Fibroblast of the aortic adventitia (primary cell): ENCODE measurements at regions not wholly inside any gene's neighbourhood (a gene's known extent, or its start where the extent isn't known, plus 50 kb on each side); places are given as distances from the start of the nearest gene placed in this dataset.
A peak's percentile ranks its signal among the peaks of the same experiment; 100 is the strongest.

Experiments
- DNase-seq: peaks from one replicate; pipeline ENCODE4 v3.0.0-alpha.2; 2010; ENCODE audit warnings: low read depth
- H3K4me3 ChIP-seq: 2 replicates; pipeline ENCODE4 v1.5.1; 2011; ENCODE audit warnings: low read depth, mild to moderate bottlenecking, control low read depth, low read length, moderate library complexity
- CTCF ChIP-seq: IDR thresholded peaks from 2 replicates; pipeline ENCODE4 v1.5.1; 2011; ENCODE audit warnings: mild to moderate bottlenecking, low read length, control low read depth, inconsistent platforms; ENCODE audit not compliant: insufficient read depth

- no peak overlapping the region for H3K4me3 ChIP-seq
- peak; percentile 56 for DNase-seq
- no peak for TF ChIP-seq CTCF
Measured at GRCh38 chrX:19172741-19173140, 50.5 kb upstream of the ADGRG2 start.

- DNase-seq, result peak; percentile 78
- TF ChIP-seq CTCF, result no peak
- H3K4me3 ChIP-seq, result no peak overlapping the region
Measured at GRCh38 chrX:19174401-19175025, 52.2 kb upstream of the ADGRG2 start.

- DNase-seq, result no peak
- no peak for TF ChIP-seq CTCF
- no peak overlapping the region for H3K4me3 ChIP-seq
Measured at GRCh38 chrX:19176901-19177630, 54.8 kb upstream of the ADGRG2 start.

GRCh38 chrX:19177721-19178120, 55.5 kb upstream of the ADGRG2 start:
- no peak overlapping the region for H3K4me3 ChIP-seq
- no peak for TF ChIP-seq CTCF
- DNase-seq, result peak; percentile 9

GRCh38 chrX:19178402-19178801, 56.1 kb upstream of the ADGRG2 start:
- H3K4me3 ChIP-seq, result no peak overlapping the region
- no peak for TF ChIP-seq CTCF
- DNase-seq, result no peak

GRCh38 chrX:19179389-19179788, 57.1 kb upstream of the ADGRG2 start:
- no peak for DNase-seq
- TF ChIP-seq CTCF, result no peak
- H3K4me3 ChIP-seq, result no peak overlapping the region
